OCI-LY3 (cell line): ENCODE measurements at regions not wholly inside any gene's neighbourhood (a gene's known extent, or its start where the extent isn't known, plus 50 kb on each side); places are given as distances from the start of the nearest gene placed in this dataset.

Experiments
- H2AFZ ChIP-seq: fragments of 200-600, 300-600 bp; shearing (Covaris generic); 2 replicates; pipeline ENCODE4 v1.6.0; 2014; ENCODE audit warnings: antibody characterized with exemption, low read depth, low read length
- H3K27ac ChIP-seq: fragments of 200-600, 300-600 bp; sonication (generic); 2 replicates; pipeline ENCODE4 v1.5.1; 2014; ENCODE audit warnings: mild to moderate bottlenecking, low read length, moderate library complexity, mixed read lengths
- H3K27me3 ChIP-seq: fragments of 200-600, 300-600 bp; sonication (generic); 2 replicates; pipeline ENCODE4 v1.6.1; 2014; ENCODE audit warnings: low read depth, low read length, mixed read lengths
- H3K36me3 ChIP-seq: fragments of 200-600, 300-600 bp; sonication (generic); replicated peaks from 2 replicates; pipeline ENCODE3; 2014; ENCODE audit warnings: low read depth, low read length, mixed read lengths
- H3K4me1 ChIP-seq: fragments of 300-600, 200-600 bp; sonication (generic); 2 replicates; pipeline ENCODE4 v1.6.1; 2014; ENCODE audit warnings: low read length, mixed read lengths
- H3K4me2 ChIP-seq: fragments of 200-600, 300-600 bp; sonication (generic); 2 replicates; pipeline ENCODE4 v1.6.1; 2014; ENCODE audit warnings: low read length, mixed read lengths
- H3K4me3 ChIP-seq: fragments of 300-600, 200-600 bp; sonication (generic); 2 replicates; pipeline ENCODE4 v1.5.1; 2014; ENCODE audit warnings: antibody characterized with exemption, mild to moderate bottlenecking, low read length, moderate library complexity
- H3K79me2 ChIP-seq: fragments of 300-600, 200-600 bp; shearing (Covaris generic); 2 replicates; pipeline ENCODE4 v1.6.1; 2014; ENCODE audit warnings: mild to moderate bottlenecking, low read length, mixed read lengths
- H3K9ac ChIP-seq: fragments of 300-600, 200-600 bp; shearing (Covaris generic); 2 replicates; pipeline ENCODE4 v1.6.0; 2014; ENCODE audit warnings: mild to moderate bottlenecking, low read length, moderate library complexity
- H3K9me3 ChIP-seq: fragments of 200-600, 300-600 bp; shearing (Covaris generic); 2 replicates; pipeline ENCODE4 v1.6.1; 2014; ENCODE audit warnings: low read length, mixed read lengths; ENCODE audit not compliant: insufficient read depth
- H4K20me1 ChIP-seq: fragments of 200-600, 300-600 bp; sonication (generic); 2 replicates; pipeline ENCODE4 v1.6.1; 2016; ENCODE audit warnings: low read length, mixed read lengths; ENCODE audit not compliant: insufficient read depth
- CTCF ChIP-seq: fragments of 200-600, 300-600 bp; sonication (generic); IDR thresholded peaks from 2 replicates; pipeline ENCODE4 v1.5.1; 2014; ENCODE audit warnings: antibody characterized with exemption, low read length, low read depth
- EZH2phosphoT487 ChIP-seq: fragments of 200-600 bp; shearing (Covaris generic); IDR thresholded peaks from 2 replicates; pipeline ENCODE4 v1.6.1; 2018; ENCODE audit warnings: antibody characterized with exemption, mixed run types, low read depth

GRCh38 chr9:99682378-99682777, 139.3 kb upstream of the NR4A3 start:
- TF ChIP-seq CTCF (no peak), EZH2phosphoT487 (no peak)
- Histone ChIP-seq H2AFZ (peak overlapping the region; percentile 5; the same call in 1 of the 2 replicates), H3K9me3 (peaks cover 6% of the 10 kb centered on the region; the same call in 1 of the 2 replicates), H3K79me2 (no peaks in the 10 kb centered on the region), H3K36me3 (peaks cover 11% of the 10 kb centered on the region), H3K4me1 (peaks cover 32% of the 10 kb centered on the region), H3K4me3 (0 out of 2 replicates have a peak overlapping the region, but pooled peaks have one; percentile 15), H3K27me3 (no peaks in the 10 kb centered on the region), H3K27ac (peak overlapping the region; percentile 38), H3K9ac (no peak overlapping the region), H4K20me1 (no peaks in the 10 kb centered on the region), H3K4me2 (peak overlapping the region; percentile 19)

GRCh38 chr9:99682870-99683269, 138.8 kb upstream of the NR4A3 start:
- Histone ChIP-seq H3K27ac (peak overlapping the region; percentile 38), H3K4me3 (0 out of 2 replicates have a peak overlapping the region, but pooled peaks have one; percentile 15), H3K36me3 (peaks cover 11% of the 10 kb centered on the region), H3K27me3 (no peaks in the 10 kb centered on the region), H3K9ac (no peak overlapping the region), H3K4me1 (peaks cover 32% of the 10 kb centered on the region), H4K20me1 (no peaks in the 10 kb centered on the region), H3K9me3 (peaks cover 6% of the 10 kb centered on the region; the same call in 1 of the 2 replicates), H3K79me2 (no peaks in the 10 kb centered on the region), H2AFZ (peak overlapping the region; percentile 63), H3K4me2 (peak overlapping the region; percentile 19)
- TF ChIP-seq CTCF (no peak), EZH2phosphoT487 (no peak)

- Histone ChIP-seq H3K27me3 (no peaks in the 10 kb centered on the region), H3K9me3 (no peaks in the 10 kb centered on the region), H4K20me1 (no peaks in the 10 kb centered on the region), H3K4me2 (no peak overlapping the region), H3K79me2 (no peaks in the 10 kb centered on the region), H3K4me3 (no peak overlapping the region), H2AFZ (no peak overlapping the region), H3K9ac (no peak overlapping the region), H3K27ac (no peak overlapping the region), H3K4me1 (peaks cover 15% of the 10 kb centered on the region), H3K36me3 (no peaks in the 10 kb centered on the region)
- TF ChIP-seq EZH2phosphoT487 (no peak), CTCF (no peak)
Observed at GRCh38 chr9:99690573-99690972, 131.1 kb upstream of the NR4A3 start.

GRCh38 chr9:99693888-99694287, 127.8 kb upstream of the NR4A3 start:
- no peaks in the 10 kb centered on the region for H3K36me3 ChIP-seq
- H3K27me3 ChIP-seq: no peaks in the 10 kb centered on the region
- peaks cover 15% of the 10 kb centered on the region for H3K4me1 ChIP-seq
- no peak overlapping the region for H3K4me3 ChIP-seq
- H3K4me2 ChIP-seq: no peak overlapping the region
- peaks cover 7% of the 10 kb centered on the region; the same call in 1 of the 2 replicates for H3K9me3 ChIP-seq
- TF ChIP-seq CTCF: no peak
- H3K79me2 ChIP-seq: no peaks in the 10 kb centered on the region
- no peak overlapping the region for H2AFZ ChIP-seq
- no peaks in the 10 kb centered on the region for H4K20me1 ChIP-seq
- H3K9ac ChIP-seq: no peak overlapping the region
- H3K27ac ChIP-seq: no peak overlapping the region
